ENCODE measurements at regions not wholly inside any gene's neighbourhood (a gene's known extent, or its start where the extent isn't known, plus 50 kb on each side); places are given as distances from the start of the nearest gene placed in this dataset.

DNA sequence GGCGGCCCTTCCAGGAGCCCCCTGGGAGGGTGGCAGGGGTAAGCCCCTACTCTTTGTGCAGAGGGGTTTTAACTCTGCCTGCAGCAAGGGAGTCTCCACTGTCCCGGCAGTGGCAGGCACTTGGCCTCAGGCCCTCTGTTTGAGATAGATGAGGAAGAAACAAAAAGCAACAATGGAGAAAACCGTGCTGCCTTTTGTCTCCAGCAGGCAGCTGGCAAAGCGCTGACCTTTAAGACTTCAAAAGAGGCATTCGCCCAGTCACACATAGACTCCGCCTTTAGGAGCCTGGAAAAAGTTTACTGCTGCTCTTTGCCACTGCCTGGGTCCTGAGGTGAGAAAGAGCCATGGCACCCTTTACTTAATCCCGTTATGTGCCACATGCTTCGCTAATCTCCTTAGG, 158.2 kb upstream of the NTF3 start:
- TF ChIP-seq, protein P1, sequence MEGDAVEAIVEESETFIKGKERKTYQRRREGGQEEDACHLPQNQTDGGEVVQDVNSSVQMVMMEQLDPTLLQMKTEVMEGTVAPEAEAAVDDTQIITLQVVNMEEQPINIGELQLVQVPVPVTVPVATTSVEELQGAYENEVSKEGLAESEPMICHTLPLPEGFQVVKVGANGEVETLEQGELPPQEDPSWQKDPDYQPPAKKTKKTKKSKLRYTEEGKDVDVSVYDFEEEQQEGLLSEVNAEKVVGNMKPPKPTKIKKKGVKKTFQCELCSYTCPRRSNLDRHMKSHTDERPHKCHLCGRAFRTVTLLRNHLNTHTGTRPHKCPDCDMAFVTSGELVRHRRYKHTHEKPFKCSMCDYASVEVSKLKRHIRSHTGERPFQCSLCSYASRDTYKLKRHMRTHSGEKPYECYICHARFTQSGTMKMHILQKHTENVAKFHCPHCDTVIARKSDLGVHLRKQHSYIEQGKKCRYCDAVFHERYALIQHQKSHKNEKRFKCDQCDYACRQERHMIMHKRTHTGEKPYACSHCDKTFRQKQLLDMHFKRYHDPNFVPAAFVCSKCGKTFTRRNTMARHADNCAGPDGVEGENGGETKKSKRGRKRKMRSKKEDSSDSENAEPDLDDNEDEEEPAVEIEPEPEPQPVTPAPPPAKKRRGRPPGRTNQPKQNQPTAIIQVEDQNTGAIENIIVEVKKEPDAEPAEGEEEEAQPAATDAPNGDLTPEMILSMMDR (IDR thresholded peaks at IDR 0.05): peak in 2 of 6 experiments; percentile 23 to 26
- TF ChIP-seq POLR2A (IDR thresholded peaks at IDR 0.05): no peak

All from Peyer's patch (tissue), 4 donors.